TTC549 (cell line): ENCODE measurements at regions not wholly inside any gene's neighbourhood (a gene's known extent, or its start where the extent isn't known, plus 50 kb on each side); places are given as distances from the start of the nearest gene placed in this dataset.

Source experiments
- FAIRE-seq: peaks from 2 replicates; lab custom pipeline; 2012; peaks lifted over from hg19 to GRCh38; lab: Jason Lieb, UNC

GRCh38 chr4:162727766-162728165 is 438.9 kb downstream of the NAF1 start:
- FAIRE-seq: no peak

- FAIRE-seq: no peak
These were observed 439.5 kb downstream of the NAF1 start for GRCh38 chr4:162727232-162727631.

- no peak for FAIRE-seq
These were observed 451.3 kb downstream of the NAF1 start for GRCh38 chr4:162715401-162715800.

- FAIRE-seq: no peak
These were observed 458.7 kb downstream of the NAF1 start for GRCh38 chr4:162707962-162708361.

GRCh38 chr4:162706632-162707031 is 460.1 kb downstream of the NAF1 start:
- FAIRE-seq: no peak

- FAIRE-seq: no peak
These were observed 460.6 kb downstream of the NAF1 start for GRCh38 chr4:162706051-162706450.

- no peak for FAIRE-seq
These were observed 461.4 kb downstream of the NAF1 start for GRCh38 chr4:162705130-162705803.

- no peak for FAIRE-seq
These were observed 465.8 kb downstream of the NAF1 start for GRCh38 chr4:162700815-162701361.

GRCh38 chr4:162700358-162700757 is 466.3 kb downstream of the NAF1 start:
- no peak for FAIRE-seq

GRCh38 chr4:162699629-162700028 is 467.1 kb downstream of the NAF1 start:
- FAIRE-seq: no peak

GRCh38 chr4:162685410-162685809 is 481.3 kb downstream of the NAF1 start:
- FAIRE-seq: no peak

- FAIRE-seq: no peak
These were observed 481.7 kb downstream of the NAF1 start for GRCh38 chr4:162684998-162685397.

- no peak for FAIRE-seq
These were observed 482.4 kb downstream of the NAF1 start for GRCh38 chr4:162684371-162684700.

- FAIRE-seq: no peak
These were observed 482.9 kb downstream of the NAF1 start for GRCh38 chr4:162683659-162684370.

- FAIRE-seq: no peak
These were observed 484.0 kb downstream of the NAF1 start for GRCh38 chr4:162682651-162683050.

- no peak for FAIRE-seq
These were observed 485.5 kb downstream of the NAF1 start for GRCh38 chr4:162681212-162681611.

GRCh38 chr4:162675661-162676060 is 491.0 kb downstream of the NAF1 start:
- FAIRE-seq: no peak

GRCh38 chr4:162661913-162662312 is 498.1 kb upstream of the FSTL5 start:
- FAIRE-seq: no peak

GRCh38 chr4:162659716-162660115 is 495.9 kb upstream of the FSTL5 start:
- FAIRE-seq: no peak

- FAIRE-seq: no peak
These were observed 494.2 kb upstream of the FSTL5 start for GRCh38 chr4:162657966-162658365.

- no peak for FAIRE-seq
These were observed 486.4 kb upstream of the FSTL5 start for GRCh38 chr4:162650166-162650565.

- FAIRE-seq: no peak
These were observed 481.6 kb upstream of the FSTL5 start for GRCh38 chr4:162645381-162645780.

GRCh38 chr4:162644346-162644745 is 480.5 kb upstream of the FSTL5 start:
- no peak for FAIRE-seq

GRCh38 chr4:162640152-162640551 is 476.4 kb upstream of the FSTL5 start:
- FAIRE-seq: no peak
